Heart left ventricle (tissue), 13 donors: ENCODE measurements at regions not wholly inside any gene's neighbourhood (a gene's known extent, or its start where the extent isn't known, plus 50 kb on each side); places are given as distances from the start of the nearest gene placed in this dataset.
"Not testable (repeated sequence)": the region's sequence is repeated elsewhere in the genome, so short reads cannot be mapped to it uniquely, and the experiment has no call there.

Experiments used
- POLR2A ChIP-seq, 2 donors: fragments of 450-650 bp; IDR thresholded peaks; one replicate each; pipeline ENCODE4 v1.6.1; 2017; ENCODE audit warnings: antibody characterized with exemption in 2 of 2, mild to moderate bottlenecking in 2 of 2, moderate library complexity in 2 of 2
- TF ChIP-seq, protein P1 (sequence below), 12 donors: fragments of 200-600 bp; sonication (generic) in 4 of 12; IDR thresholded peaks; one replicate each; pipeline versions ENCODE4 v1.5.0 to v1.8.0; 2018 to 2022; ENCODE audit warnings: antibody characterized with exemption in 12 of 12, mild to moderate bottlenecking in 5 of 12
- donor health status: ischemic (EF 13 %, LVEDD 7.1; RV severe dilation, severe dysfunction).
- donor health status: DM: no; HTN: yes; CAD: no.
- donor health status: DM: no; HTN: no; CAD: no.
- donor health status: ischemic (EF 25% LVEDD 6.9; RV normal size, moderate dysfunction).
- donor health status: ischemic (EF 25% LVEDD 5.7; RV mildly dilated, moderate dysfunction).
- donor health status: ischemic (EF 35%, LVEDD 5.7; RV mildly dilated, moderate dysfunction).
- donor health status: nonischemic (EF 11% LVEDD 7.7; RV severe dilation, severe dysfunction).
- donor health status: DM: yes; HTN: yes; CAD: no.
- donor health status: PGD.
- donor health status: ischemic (EF 29% LVEDD 5.4; RV normal size, mild dysfunction).
- donor health status: nonischemic (EF 23%, LVEDD 6.1; RV moderate dilation, normal function).

DNA sequence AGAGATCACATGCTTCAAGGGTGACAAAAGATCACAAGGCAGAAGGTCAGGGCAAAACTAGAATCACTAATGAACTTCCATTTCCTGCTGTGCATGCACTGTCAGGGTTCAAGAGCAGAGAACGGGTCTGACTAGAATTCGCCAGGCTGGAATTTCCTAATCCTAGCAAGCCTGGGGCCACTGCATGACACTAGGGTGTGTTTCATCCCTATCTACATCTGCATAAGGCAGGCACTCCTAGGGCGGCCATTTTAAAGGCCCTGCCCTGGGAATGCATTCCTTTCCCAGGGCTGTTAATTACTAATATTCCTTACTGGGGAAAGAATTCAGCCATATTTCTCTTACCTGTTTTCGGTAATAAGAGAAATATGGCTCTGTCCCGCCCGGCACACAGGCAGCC, 734.1 kb downstream of the TFAP2A start:
- TF ChIP-seq, protein P1, sequence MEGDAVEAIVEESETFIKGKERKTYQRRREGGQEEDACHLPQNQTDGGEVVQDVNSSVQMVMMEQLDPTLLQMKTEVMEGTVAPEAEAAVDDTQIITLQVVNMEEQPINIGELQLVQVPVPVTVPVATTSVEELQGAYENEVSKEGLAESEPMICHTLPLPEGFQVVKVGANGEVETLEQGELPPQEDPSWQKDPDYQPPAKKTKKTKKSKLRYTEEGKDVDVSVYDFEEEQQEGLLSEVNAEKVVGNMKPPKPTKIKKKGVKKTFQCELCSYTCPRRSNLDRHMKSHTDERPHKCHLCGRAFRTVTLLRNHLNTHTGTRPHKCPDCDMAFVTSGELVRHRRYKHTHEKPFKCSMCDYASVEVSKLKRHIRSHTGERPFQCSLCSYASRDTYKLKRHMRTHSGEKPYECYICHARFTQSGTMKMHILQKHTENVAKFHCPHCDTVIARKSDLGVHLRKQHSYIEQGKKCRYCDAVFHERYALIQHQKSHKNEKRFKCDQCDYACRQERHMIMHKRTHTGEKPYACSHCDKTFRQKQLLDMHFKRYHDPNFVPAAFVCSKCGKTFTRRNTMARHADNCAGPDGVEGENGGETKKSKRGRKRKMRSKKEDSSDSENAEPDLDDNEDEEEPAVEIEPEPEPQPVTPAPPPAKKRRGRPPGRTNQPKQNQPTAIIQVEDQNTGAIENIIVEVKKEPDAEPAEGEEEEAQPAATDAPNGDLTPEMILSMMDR (IDR thresholded peaks at IDR 0.05), result not testable (repeated sequence)
- not testable (repeated sequence) for TF ChIP-seq POLR2A (IDR thresholded peaks at IDR 0.05)
